ENCODE measurements at regions not wholly inside any gene's neighbourhood (a gene's known extent, or its start where the extent isn't known, plus 50 kb on each side); places are given as distances from the start of the nearest gene placed in this dataset.

- DNase-seq = no peak
These were observed 97.4 kb upstream of the THY1 start for GRCh38 chr11:119520400-119520799.

GRCh38 chr11:119519796-119520195, 96.8 kb upstream of the THY1 start:
- no peak for DNase-seq

GRCh38 chr11:119518746-119519730, 96.1 kb upstream of the THY1 start:
- no peak for DNase-seq

GRCh38 chr11:119515771-119516400, 92.9 kb upstream of the THY1 start:
- DNase-seq = no peak

- DNase-seq = no peak
These were observed 90.8 kb upstream of the THY1 start for GRCh38 chr11:119513806-119514170.

- DNase-seq = no peak
These were observed 90.3 kb upstream of the THY1 start for GRCh38 chr11:119513131-119513805.

- no peak for DNase-seq
These were observed 89.4 kb upstream of the THY1 start for GRCh38 chr11:119512369-119512768.

- no peak for DNase-seq
These were observed 88.8 kb upstream of the THY1 start for GRCh38 chr11:119511614-119512306.

- peak; percentile 30 for DNase-seq
These were observed 87.0 kb upstream of the THY1 start for GRCh38 chr11:119509969-119510401.

- no peak for DNase-seq
These were observed 86.4 kb upstream of the THY1 start for GRCh38 chr11:119509282-119509841.

GRCh38 chr11:119506436-119506835, 83.5 kb upstream of the THY1 start:
- DNase-seq = no peak

- no peak for DNase-seq
These were observed 82.9 kb upstream of the THY1 start for GRCh38 chr11:119505861-119506260.

GRCh38 chr11:119505071-119505470, 82.1 kb upstream of the THY1 start:
- no peak for DNase-seq

GRCh38 chr11:119504371-119504770, 81.4 kb upstream of the THY1 start:
- no peak for DNase-seq

- no peak for DNase-seq
These were observed 78.9 kb upstream of the THY1 start for GRCh38 chr11:119501777-119502405.

GRCh38 chr11:119497717-119498116, 74.7 kb upstream of the THY1 start:
- DNase-seq = no peak

GRCh38 chr11:119496997-119497396, 74.0 kb upstream of the THY1 start:
- no peak for DNase-seq

- DNase-seq = no peak
These were observed 73.5 kb upstream of the THY1 start for GRCh38 chr11:119496469-119496868.

- DNase-seq = no peak
These were observed 70.7 kb upstream of the THY1 start for GRCh38 chr11:119493712-119494111.

- no peak for DNase-seq
These were observed 69.0 kb upstream of the THY1 start for GRCh38 chr11:119491753-119492510.

GRCh38 chr11:119490253-119491006, 67.5 kb upstream of the THY1 start:
- no peak for DNase-seq
